ENCODE measurements at regions not wholly inside any gene's neighbourhood (a gene's known extent, or its start where the extent isn't known, plus 50 kb on each side); places are given as distances from the start of the nearest gene placed in this dataset.

- TF ChIP-seq EZH2 (IDR thresholded peaks at IDR 0.05; ENCODE audit: borderline replicate concordance) (no peak), EZH2phosphoT487 (IDR thresholded peaks at IDR 0.05; ENCODE audit: low read depth, severe bottlenecking, unreplicated experiment) (no peak)
Measured at GRCh38 chr12:30202521-30203254, 418.9 kb upstream of the TMTC1 start.
